Esophagus squamous epithelium (tissue), 4 donors: ENCODE measurements at regions not wholly inside any gene's neighbourhood (a gene's known extent, or its start where the extent isn't known, plus 50 kb on each side); places are given as distances from the start of the nearest gene placed in this dataset.

Source experiments
- POLR2A ChIP-seq, 4 donors: fragments of 450-650 bp; IDR thresholded peaks; one replicate each; pipeline ENCODE4 v1.6.1; 2017; ENCODE audit warnings: antibody characterized with exemption in 4 of 4, mild to moderate bottlenecking in 4 of 4, moderate library complexity in 3 of 4
- TF ChIP-seq, protein P1 (sequence below), 6 experiments: fragments of 450-650 bp in 4 of 6; fragments of 200-600 bp in 2 of 6; sonication (generic) in 2 of 6; IDR thresholded peaks; one replicate each; pipeline ENCODE4 v1.5.1; 2016 to 2019; ENCODE audit warnings: antibody characterized with exemption in 6 of 6, mild to moderate bottlenecking in 4 of 6, moderate library complexity in 4 of 6

DNA sequence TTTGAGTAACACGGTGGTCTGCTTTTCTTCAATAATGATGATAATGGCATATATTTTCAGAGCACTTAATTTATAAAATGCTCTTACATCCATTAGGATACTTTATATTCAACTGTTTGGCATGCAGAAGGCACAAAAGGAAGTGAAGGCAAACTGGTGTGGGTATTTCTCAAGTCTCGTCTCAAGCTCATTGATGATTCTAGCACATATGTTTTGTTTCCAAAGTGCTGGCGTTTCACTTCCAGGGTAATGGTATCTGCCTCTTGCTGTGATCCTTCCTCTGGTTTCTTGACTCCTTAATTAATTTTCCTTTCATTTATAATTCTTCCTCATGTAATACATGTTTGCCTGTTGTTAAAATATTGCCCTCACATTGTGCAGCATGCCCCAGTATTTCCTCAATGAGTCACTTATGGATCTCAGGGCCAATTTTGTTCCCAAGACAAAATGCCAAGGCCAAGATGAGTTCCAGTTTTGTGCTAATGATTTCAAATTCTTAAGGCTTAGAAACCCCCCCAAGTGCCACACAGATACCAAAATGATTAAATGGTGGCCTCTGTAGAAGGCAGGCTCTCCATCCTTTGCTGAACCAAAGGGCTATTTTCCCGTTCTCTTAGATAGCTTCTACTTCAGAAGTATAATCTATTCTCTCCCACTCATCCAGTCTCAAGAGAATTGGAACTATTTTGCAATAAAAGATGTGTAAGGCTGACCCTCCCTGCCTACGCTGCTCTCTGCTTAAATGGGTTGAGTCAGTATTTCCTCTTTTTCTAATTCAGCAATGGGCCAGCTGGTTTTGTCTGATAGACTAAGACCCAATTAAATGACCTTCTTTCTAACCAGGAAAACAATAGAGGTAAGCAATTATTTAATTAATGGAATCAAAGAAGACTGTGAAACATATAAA lies 171.2 kb downstream of the ZNF365 start:
- no peak for TF ChIP-seq POLR2A (IDR thresholded peaks at IDR 0.05)
- TF ChIP-seq, protein P1, sequence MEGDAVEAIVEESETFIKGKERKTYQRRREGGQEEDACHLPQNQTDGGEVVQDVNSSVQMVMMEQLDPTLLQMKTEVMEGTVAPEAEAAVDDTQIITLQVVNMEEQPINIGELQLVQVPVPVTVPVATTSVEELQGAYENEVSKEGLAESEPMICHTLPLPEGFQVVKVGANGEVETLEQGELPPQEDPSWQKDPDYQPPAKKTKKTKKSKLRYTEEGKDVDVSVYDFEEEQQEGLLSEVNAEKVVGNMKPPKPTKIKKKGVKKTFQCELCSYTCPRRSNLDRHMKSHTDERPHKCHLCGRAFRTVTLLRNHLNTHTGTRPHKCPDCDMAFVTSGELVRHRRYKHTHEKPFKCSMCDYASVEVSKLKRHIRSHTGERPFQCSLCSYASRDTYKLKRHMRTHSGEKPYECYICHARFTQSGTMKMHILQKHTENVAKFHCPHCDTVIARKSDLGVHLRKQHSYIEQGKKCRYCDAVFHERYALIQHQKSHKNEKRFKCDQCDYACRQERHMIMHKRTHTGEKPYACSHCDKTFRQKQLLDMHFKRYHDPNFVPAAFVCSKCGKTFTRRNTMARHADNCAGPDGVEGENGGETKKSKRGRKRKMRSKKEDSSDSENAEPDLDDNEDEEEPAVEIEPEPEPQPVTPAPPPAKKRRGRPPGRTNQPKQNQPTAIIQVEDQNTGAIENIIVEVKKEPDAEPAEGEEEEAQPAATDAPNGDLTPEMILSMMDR (IDR thresholded peaks at IDR 0.05): no peak
